DND-41 (cell line): ENCODE measurements at regions not wholly inside any gene's neighbourhood (a gene's known extent, or its start where the extent isn't known, plus 50 kb on each side); places are given as distances from the start of the nearest gene placed in this dataset.
"Not testable (repeated sequence)": the region's sequence is repeated elsewhere in the genome, so short reads cannot be mapped to it uniquely, and the experiment has no call there.

ENCODE experiments used
- CTCF ChIP-seq: IDR thresholded peaks from 2 replicates; pipeline ENCODE4 v1.5.1; 2012; ENCODE audit warnings: borderline replicate concordance, low read length, moderate library complexity, mild to moderate bottlenecking; ENCODE audit not compliant: poor library complexity, severe bottlenecking; ENCODE audit errors: extremely low read depth
- EZH2 ChIP-seq: IDR thresholded peaks from 3 replicates; pipeline ENCODE4 v1.6.1; 2012; ENCODE audit warnings: borderline replicate concordance, low read depth, mild to moderate bottlenecking, moderate library complexity, low read length, inconsistent platforms; ENCODE audit not compliant: severe bottlenecking

GRCh38 chr4:9001153-9001552, 129.5 kb upstream of the HMX1 start:
- TF ChIP-seq CTCF, EZH2: not testable (repeated sequence)
